ENCODE measurements at regions not wholly inside any gene's neighbourhood (a gene's known extent, or its start where the extent isn't known, plus 50 kb on each side); places are given as distances from the start of the nearest gene placed in this dataset.

GRCh38 chr6:50661636-50662035 is 51.7 kb upstream of the TFAP2D start:
- Histone ChIP-seq H2AK5ac (ENCODE audit: low read length) (no peak overlapping the region), H3K4me3 (ENCODE audit: low read depth, low read length) (no peak overlapping the region), H2BK120ac (ENCODE audit: insufficient read depth, low read length, poor library complexity) (no peak overlapping the region), H3K79me1 (ENCODE audit: low read length) (no peaks in the 10 kb centered on the region), H3K9me3 (ENCODE audit: insufficient read depth, low read depth, low read length) (no peaks in the 10 kb centered on the region), H2BK5ac (ENCODE audit: low read depth, low read length, poor library complexity) (no peak overlapping the region), H2AFZ (ENCODE audit: insufficient read depth, low read length, poor library complexity) (no peak overlapping the region), H3K36me3 (ENCODE audit: control insufficient read depth in 1 of 2, insufficient read depth in 2 of 2, low read length in 2 of 2) (no peaks in the 10 kb centered on the region), H3K4me1 (ENCODE audit: control insufficient read depth in 1 of 2, insufficient read depth in 2 of 2, low read length in 2 of 2) (peaks cover 0 to 2% of the 10 kb centered on the region in 2 experiments), H3K27me3 (ENCODE audit: insufficient read depth, low read length) (no peaks in the 10 kb centered on the region), H4K8ac (ENCODE audit: low read depth, low read length) (no peak overlapping the region), H3K79me2 (ENCODE audit: control insufficient read depth, insufficient read depth, low read length, poor library complexity) (no peaks in the 10 kb centered on the region), H3K4me2 (ENCODE audit: low read length) (no peak overlapping the region), H3K14ac (ENCODE audit: low read length) (no peak overlapping the region), H4K12ac (ENCODE audit: low read depth, low read length) (no peak overlapping the region), H4K91ac (ENCODE audit: low read depth, low read length) (no peak overlapping the region), H3K9ac (ENCODE audit: low read length) (no peak overlapping the region), H3K18ac (ENCODE audit: low read length) (no peak overlapping the region), H2BK12ac (ENCODE audit: low read length) (no peak overlapping the region), H3K27ac (ENCODE audit: low read depth, low read length) (no peak overlapping the region), H3K23ac (ENCODE audit: low read length) (no peak overlapping the region), H3K4ac (ENCODE audit: low read depth, low read length) (no peak overlapping the region)
- DNase-seq, result peak; percentile 15 to 66
- no CpG with 5 or more reads among the region's 1 CpG for WGBS (ENCODE audit: extremely low coverage, insufficient coverage, insufficient read length)
